ENCODE measurements at regions not wholly inside any gene's neighbourhood (a gene's known extent, or its start where the extent isn't known, plus 50 kb on each side); places are given as distances from the start of the nearest gene placed in this dataset.

- TF ChIP-seq CTCF (conservative IDR thresholded peaks at IDR 0.05; ENCODE audit: low read depth in 2 of 2) = no peak
- TF ChIP-seq EZH2 (IDR thresholded peaks at IDR 0.05; ENCODE audit: low read depth, unreplicated experiment) = no peak
- no peak for TF ChIP-seq REST (IDR thresholded peaks at IDR 0.05; ENCODE audit: unreplicated experiment)
- TF ChIP-seq POLR2AphosphoS5 (IDR thresholded peaks at IDR 0.05; ENCODE audit: low read depth) = no peak
- TF ChIP-seq STAT1 (IDR thresholded peaks at IDR 0.05; ENCODE audit: unreplicated experiment) = no peak
- TF ChIP-seq ETS1 (IDR thresholded peaks at IDR 0.05) = no peak
- no peak for TF ChIP-seq CREB1 (CRISPR knock-in tag; IDR thresholded peaks at IDR 0.05; ENCODE audit: low read depth)
- TF ChIP-seq EZH2phosphoT487 (IDR thresholded peaks at IDR 0.05; ENCODE audit: unreplicated experiment) = no peak
- TF ChIP-seq JUNB (IDR thresholded peaks at IDR 0.05; ENCODE audit: unreplicated experiment) = no peak
- no peak for TF ChIP-seq ZNF114 (CRISPR knock-in tag; IDR thresholded peaks at IDR 0.05)
Observed at GRCh38 chr12:4056910-4057845, 184.0 kb upstream of the PARP11 start.

Data from GM23338 (cell line).